ENCODE measurements at regions not wholly inside any gene's neighbourhood (a gene's known extent, or its start where the extent isn't known, plus 50 kb on each side); places are given as distances from the start of the nearest gene placed in this dataset.

- no peaks in the 10 kb centered on the region for H3K4me1 ChIP-seq (ENCODE audit: control insufficient read depth in 3 of 3, insufficient read depth in 3 of 3, low read length in 3 of 3)
- H3K27ac ChIP-seq (ENCODE audit: low read depth, low read length), result no peak overlapping the region
- H3K27me3 ChIP-seq (ENCODE audit: control insufficient read depth in 3 of 3, insufficient read depth in 3 of 3, low read length in 3 of 3), result no peaks in the 10 kb centered on the region
- H3K4me3 ChIP-seq (ENCODE audit: low read length in 3 of 3), result no peak overlapping the region
- H3K36me3 ChIP-seq (ENCODE audit: control insufficient read depth in 3 of 3, insufficient read depth in 3 of 3, low read length in 3 of 3), result no peaks in the 10 kb centered on the region
- peaks cover 0 to 3% (median 0%) of the 10 kb centered on the region in 3 donors for H3K9me3 ChIP-seq (ENCODE audit: control insufficient read depth in 3 of 3, low read length in 3 of 3)
- H3K9ac ChIP-seq (ENCODE audit: low read depth in 1 of 3, low read length in 3 of 3), result no peak overlapping the region
Measured at GRCh38 chr16:6835941-6836340, 496.7 kb upstream of the RBFOX1 start.

- no peak overlapping the region for H3K4me3 ChIP-seq (ENCODE audit: low read length in 3 of 3)
- H3K27ac ChIP-seq (ENCODE audit: low read depth, low read length), result no peak overlapping the region
- no peak overlapping the region for H3K9ac ChIP-seq (ENCODE audit: low read depth in 1 of 3, low read length in 3 of 3)
- H3K4me1 ChIP-seq (ENCODE audit: control insufficient read depth in 3 of 3, insufficient read depth in 3 of 3, low read length in 3 of 3), result no peaks in the 10 kb centered on the region
- no peaks in the 10 kb centered on the region for H3K27me3 ChIP-seq (ENCODE audit: control insufficient read depth in 3 of 3, insufficient read depth in 3 of 3, low read length in 3 of 3)
- peaks cover 0 to 3% (median 0%) of the 10 kb centered on the region in 3 donors for H3K9me3 ChIP-seq (ENCODE audit: control insufficient read depth in 3 of 3, low read length in 3 of 3)
- H3K36me3 ChIP-seq (ENCODE audit: control insufficient read depth in 3 of 3, insufficient read depth in 3 of 3, low read length in 3 of 3), result no peaks in the 10 kb centered on the region
Measured at GRCh38 chr16:6835516-6835915, 497.1 kb upstream of the RBFOX1 start.

GRCh38 chr16:6828690-6829089 is 504.0 kb upstream of the RBFOX1 start:
- no peaks in the 10 kb centered on the region for H3K27me3 ChIP-seq (ENCODE audit: control insufficient read depth in 3 of 3, insufficient read depth in 3 of 3, low read length in 3 of 3)
- H3K9ac ChIP-seq (ENCODE audit: low read depth in 1 of 3, low read length in 3 of 3), result no peak overlapping the region
- peaks cover 0 to 5% (median 4%) of the 10 kb centered on the region in 3 donors for H3K9me3 ChIP-seq (ENCODE audit: control insufficient read depth in 3 of 3, low read length in 3 of 3)
- H3K4me3 ChIP-seq (ENCODE audit: low read length in 3 of 3), result no peak overlapping the region
- H3K36me3 ChIP-seq (ENCODE audit: control insufficient read depth in 3 of 3, insufficient read depth in 3 of 3, low read length in 3 of 3), result no peaks in the 10 kb centered on the region
- H3K27ac ChIP-seq (ENCODE audit: low read depth, low read length), result no peak overlapping the region
- H3K4me1 ChIP-seq (ENCODE audit: control insufficient read depth in 3 of 3, insufficient read depth in 3 of 3, low read length in 3 of 3), result no peaks in the 10 kb centered on the region

- Histone ChIP-seq H3K36me3 (ENCODE audit: control insufficient read depth in 3 of 3, insufficient read depth in 3 of 3, low read length in 3 of 3) (no peaks in the 10 kb centered on the region), H3K27me3 (ENCODE audit: control insufficient read depth in 3 of 3, insufficient read depth in 3 of 3, low read length in 3 of 3) (no peaks in the 10 kb centered on the region), H3K4me1 (ENCODE audit: control insufficient read depth in 3 of 3, insufficient read depth in 3 of 3, low read length in 3 of 3) (no peaks in the 10 kb centered on the region), H3K9ac (ENCODE audit: low read depth in 1 of 3, low read length in 3 of 3) (no peak overlapping the region), H3K27ac (ENCODE audit: low read depth, low read length) (no peak overlapping the region), H3K4me3 (ENCODE audit: low read length in 3 of 3) (no peak overlapping the region), H3K9me3 (ENCODE audit: control insufficient read depth in 3 of 3, low read length in 3 of 3) (peaks cover 0 to 5% (median 4%) of the 10 kb centered on the region in 3 donors)
Measured at GRCh38 chr16:6827931-6828330, 504.7 kb upstream of the RBFOX1 start.

- Histone ChIP-seq H3K4me1 (ENCODE audit: control insufficient read depth in 3 of 3, insufficient read depth in 3 of 3, low read length in 3 of 3) (no peaks in the 10 kb centered on the region), H3K27ac (ENCODE audit: low read depth, low read length) (no peak overlapping the region), H3K27me3 (ENCODE audit: control insufficient read depth in 3 of 3, insufficient read depth in 3 of 3, low read length in 3 of 3) (no peaks in the 10 kb centered on the region), H3K4me3 (ENCODE audit: low read length in 3 of 3) (no peak overlapping the region), H3K9me3 (ENCODE audit: control insufficient read depth in 3 of 3, low read length in 3 of 3) (peaks cover 0 to 4% (median 4%) of the 10 kb centered on the region in 3 donors), H3K36me3 (ENCODE audit: control insufficient read depth in 3 of 3, insufficient read depth in 3 of 3, low read length in 3 of 3) (no peaks in the 10 kb centered on the region), H3K9ac (ENCODE audit: low read depth in 1 of 3, low read length in 3 of 3) (no peak overlapping the region)
Measured at GRCh38 chr16:6827267-6827666, 505.4 kb upstream of the RBFOX1 start.

GRCh38 chr16:6822041-6822440 is 510.6 kb upstream of the RBFOX1 start:
- Histone ChIP-seq H3K27me3 (ENCODE audit: control insufficient read depth in 3 of 3, insufficient read depth in 3 of 3, low read length in 3 of 3) (no peaks in the 10 kb centered on the region), H3K27ac (ENCODE audit: low read depth, low read length) (no peak overlapping the region), H3K9me3 (ENCODE audit: control insufficient read depth in 3 of 3, low read length in 3 of 3) (peaks cover 0 to 6% (median 4%) of the 10 kb centered on the region in 3 donors), H3K4me1 (ENCODE audit: control insufficient read depth in 3 of 3, insufficient read depth in 3 of 3, low read length in 3 of 3) (no peaks in the 10 kb centered on the region), H3K9ac (ENCODE audit: low read depth in 1 of 3, low read length in 3 of 3) (no peak overlapping the region), H3K4me3 (ENCODE audit: low read length in 3 of 3) (no peak overlapping the region), H3K36me3 (ENCODE audit: control insufficient read depth in 3 of 3, insufficient read depth in 3 of 3, low read length in 3 of 3) (no peaks in the 10 kb centered on the region)

- Histone ChIP-seq H3K9ac (ENCODE audit: low read depth in 1 of 3, low read length in 3 of 3) (no peak overlapping the region), H3K4me1 (ENCODE audit: control insufficient read depth in 3 of 3, insufficient read depth in 3 of 3, low read length in 3 of 3) (no peaks in the 10 kb centered on the region), H3K4me3 (ENCODE audit: low read length in 3 of 3) (no peak overlapping the region), H3K36me3 (ENCODE audit: control insufficient read depth in 3 of 3, insufficient read depth in 3 of 3, low read length in 3 of 3) (no peaks in the 10 kb centered on the region), H3K27ac (ENCODE audit: low read depth, low read length) (no peak overlapping the region), H3K27me3 (ENCODE audit: control insufficient read depth in 3 of 3, insufficient read depth in 3 of 3, low read length in 3 of 3) (no peaks in the 10 kb centered on the region), H3K9me3 (ENCODE audit: control insufficient read depth in 3 of 3, low read length in 3 of 3) (peaks cover 0 to 6% (median 0%) of the 10 kb centered on the region in 3 donors)
Measured at GRCh38 chr16:6804461-6804860, 528.2 kb upstream of the RBFOX1 start.

- Histone ChIP-seq H3K27ac (ENCODE audit: low read depth, low read length) (no peak overlapping the region), H3K9ac (ENCODE audit: low read depth in 1 of 3, low read length in 3 of 3) (no peak overlapping the region), H3K36me3 (ENCODE audit: control insufficient read depth in 3 of 3, insufficient read depth in 3 of 3, low read length in 3 of 3) (no peaks in the 10 kb centered on the region), H3K27me3 (ENCODE audit: control insufficient read depth in 3 of 3, insufficient read depth in 3 of 3, low read length in 3 of 3) (no peaks in the 10 kb centered on the region), H3K9me3 (ENCODE audit: control insufficient read depth in 3 of 3, low read length in 3 of 3) (peaks cover 0 to 6% (median 0%) of the 10 kb centered on the region in 3 donors), H3K4me3 (ENCODE audit: low read length in 3 of 3) (no peak overlapping the region), H3K4me1 (ENCODE audit: control insufficient read depth in 3 of 3, insufficient read depth in 3 of 3, low read length in 3 of 3) (no peaks in the 10 kb centered on the region)
Measured at GRCh38 chr16:6803176-6803575, 529.5 kb upstream of the RBFOX1 start.

- Histone ChIP-seq H3K4me3 (ENCODE audit: low read length in 3 of 3) (no peak overlapping the region), H3K36me3 (ENCODE audit: control insufficient read depth in 3 of 3, insufficient read depth in 3 of 3, low read length in 3 of 3) (no peaks in the 10 kb centered on the region), H3K9ac (ENCODE audit: low read depth in 1 of 3, low read length in 3 of 3) (no peak overlapping the region), H3K9me3 (ENCODE audit: control insufficient read depth in 3 of 3, low read length in 3 of 3) (no peaks in the 10 kb centered on the region), H3K27me3 (ENCODE audit: control insufficient read depth in 3 of 3, insufficient read depth in 3 of 3, low read length in 3 of 3) (no peaks in the 10 kb centered on the region), H3K27ac (ENCODE audit: low read depth, low read length) (no peak overlapping the region), H3K4me1 (ENCODE audit: control insufficient read depth in 3 of 3, insufficient read depth in 3 of 3, low read length in 3 of 3) (no peaks in the 10 kb centered on the region)
Measured at GRCh38 chr16:6797223-6797622, 535.4 kb upstream of the RBFOX1 start.

GRCh38 chr16:6777624-6778023 is 555.0 kb upstream of the RBFOX1 start:
- H3K4me1 ChIP-seq (ENCODE audit: control insufficient read depth in 3 of 3, insufficient read depth in 3 of 3, low read length in 3 of 3), result no peaks in the 10 kb centered on the region
- no peaks in the 10 kb centered on the region for H3K27me3 ChIP-seq (ENCODE audit: control insufficient read depth in 3 of 3, insufficient read depth in 3 of 3, low read length in 3 of 3)
- no peak overlapping the region for H3K9ac ChIP-seq (ENCODE audit: low read depth in 1 of 3, low read length in 3 of 3)
- no peaks in the 10 kb centered on the region for H3K36me3 ChIP-seq (ENCODE audit: control insufficient read depth in 3 of 3, insufficient read depth in 3 of 3, low read length in 3 of 3)
- no peak overlapping the region for H3K4me3 ChIP-seq (ENCODE audit: low read length in 3 of 3)
- no peak overlapping the region for H3K27ac ChIP-seq (ENCODE audit: low read depth, low read length)
- H3K9me3 ChIP-seq (ENCODE audit: control insufficient read depth in 3 of 3, low read length in 3 of 3), result no peaks in the 10 kb centered on the region

GRCh38 chr16:6775712-6776111 is 556.9 kb upstream of the RBFOX1 start:
- H3K36me3 ChIP-seq (ENCODE audit: control insufficient read depth in 3 of 3, insufficient read depth in 3 of 3, low read length in 3 of 3), result no peaks in the 10 kb centered on the region
- H3K4me1 ChIP-seq (ENCODE audit: control insufficient read depth in 3 of 3, insufficient read depth in 3 of 3, low read length in 3 of 3), result no peaks in the 10 kb centered on the region
- no peak overlapping the region for H3K4me3 ChIP-seq (ENCODE audit: low read length in 3 of 3)
- H3K9me3 ChIP-seq (ENCODE audit: control insufficient read depth in 3 of 3, low read length in 3 of 3), result no peaks in the 10 kb centered on the region
- H3K27me3 ChIP-seq (ENCODE audit: control insufficient read depth in 3 of 3, insufficient read depth in 3 of 3, low read length in 3 of 3), result no peaks in the 10 kb centered on the region
- no peak overlapping the region for H3K9ac ChIP-seq (ENCODE audit: low read depth in 1 of 3, low read length in 3 of 3)
- no peak overlapping the region for H3K27ac ChIP-seq (ENCODE audit: low read depth, low read length)
